ENCODE measurements at regions not wholly inside any gene's neighbourhood (a gene's known extent, or its start where the extent isn't known, plus 50 kb on each side); places are given as distances from the start of the nearest gene placed in this dataset.

- no peak for TF ChIP-seq CTCF (IDR thresholded peaks at IDR 0.05)
These were observed 181.9 kb downstream of the PMP22 start for GRCh38 chr17:15083225-15083624.

- no peak for TF ChIP-seq CTCF (IDR thresholded peaks at IDR 0.05)
These were observed 184.1 kb downstream of the PMP22 start for GRCh38 chr17:15081008-15081407.

- no peak for TF ChIP-seq CTCF (IDR thresholded peaks at IDR 0.05)
These were observed 186.6 kb downstream of the PMP22 start for GRCh38 chr17:15078570-15078969.

- TF ChIP-seq CTCF (IDR thresholded peaks at IDR 0.05) = no peak
These were observed 188.0 kb downstream of the PMP22 start for GRCh38 chr17:15076991-15077663.

- TF ChIP-seq CTCF (IDR thresholded peaks at IDR 0.05) = no peak
These were observed 213.2 kb downstream of the PMP22 start for GRCh38 chr17:15051933-15052332.

GRCh38 chr17:15049795-15050160, 215.3 kb downstream of the PMP22 start:
- TF ChIP-seq CTCF (IDR thresholded peaks at IDR 0.05) = no peak

- no peak for TF ChIP-seq CTCF (IDR thresholded peaks at IDR 0.05)
These were observed 216.0 kb downstream of the PMP22 start for GRCh38 chr17:15048933-15049794.
